ENCODE measurements at regions not wholly inside any gene's neighbourhood (a gene's known extent, or its start where the extent isn't known, plus 50 kb on each side); places are given as distances from the start of the nearest gene placed in this dataset.

- TF ChIP-seq NFYB (IDR thresholded peaks at IDR 0.05; ENCODE audit: insufficient read depth, low read depth, low read length) (no peak), MTA3 (IDR thresholded peaks at IDR 0.05; ENCODE audit: borderline replicate concordance, low read length) (no peak), YBX1 (IDR thresholded peaks at IDR 0.05) (no peak), ATF3 (IDR thresholded peaks at IDR 0.05; ENCODE audit: borderline replicate concordance, extremely low read depth, low read depth, low read length) (no peak), KLF5 (IDR thresholded peaks at IDR 0.05; ENCODE audit: partially characterized antibody) (no peak), LARP7 (IDR thresholded peaks at IDR 0.05) (no peak), ZNF207 (IDR thresholded peaks at IDR 0.05; ENCODE audit: borderline replicate concordance) (no peak), HSF1 (IDR thresholded peaks at IDR 0.05; ENCODE audit: low read depth, low read length) (no peak), MTA2 (IDR thresholded peaks at IDR 0.05; ENCODE audit: low read depth) (peak; percentile 80), TBL1XR1 (IDR thresholded peaks at IDR 0.05; ENCODE audit: low read depth, low read length) (no peak), SKIL (IDR thresholded peaks at IDR 0.05; ENCODE audit: low read depth, poor library complexity, severe bottlenecking) (no peak)
- TF ChIP-seq, protein P1, sequence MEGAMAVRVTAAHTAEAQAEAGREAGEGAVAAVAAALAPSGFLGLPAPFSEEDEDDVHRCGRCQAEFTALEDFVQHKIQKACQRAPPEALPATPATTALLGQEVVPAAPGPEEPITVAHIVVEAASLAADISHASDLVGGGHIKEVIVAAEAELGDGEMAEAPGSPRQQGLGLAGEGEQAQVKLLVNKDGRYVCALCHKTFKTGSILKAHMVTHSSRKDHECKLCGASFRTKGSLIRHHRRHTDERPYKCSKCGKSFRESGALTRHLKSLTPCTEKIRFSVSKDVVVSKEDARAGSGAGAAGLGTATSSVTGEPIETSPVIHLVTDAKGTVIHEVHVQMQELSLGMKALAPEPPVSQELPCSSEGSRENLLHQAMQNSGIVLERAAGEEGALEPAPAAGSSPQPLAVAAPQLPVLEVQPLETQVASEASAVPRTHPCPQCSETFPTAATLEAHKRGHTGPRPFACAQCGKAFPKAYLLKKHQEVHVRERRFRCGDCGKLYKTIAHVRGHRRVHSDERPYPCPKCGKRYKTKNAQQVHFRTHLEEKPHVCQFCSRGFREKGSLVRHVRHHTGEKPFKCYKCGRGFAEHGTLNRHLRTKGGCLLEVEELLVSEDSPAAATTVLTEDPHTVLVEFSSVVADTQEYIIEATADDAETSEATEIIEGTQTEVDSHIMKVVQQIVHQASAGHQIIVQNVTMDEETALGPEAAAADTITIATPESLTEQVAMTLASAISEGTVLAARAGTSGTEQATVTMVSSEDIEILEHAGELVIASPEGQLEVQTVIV (IDR thresholded peaks at IDR 0.05; ENCODE audit: borderline replicate concordance, partially characterized antibody), result no peak
- TF ChIP-seq, protein P2, sequence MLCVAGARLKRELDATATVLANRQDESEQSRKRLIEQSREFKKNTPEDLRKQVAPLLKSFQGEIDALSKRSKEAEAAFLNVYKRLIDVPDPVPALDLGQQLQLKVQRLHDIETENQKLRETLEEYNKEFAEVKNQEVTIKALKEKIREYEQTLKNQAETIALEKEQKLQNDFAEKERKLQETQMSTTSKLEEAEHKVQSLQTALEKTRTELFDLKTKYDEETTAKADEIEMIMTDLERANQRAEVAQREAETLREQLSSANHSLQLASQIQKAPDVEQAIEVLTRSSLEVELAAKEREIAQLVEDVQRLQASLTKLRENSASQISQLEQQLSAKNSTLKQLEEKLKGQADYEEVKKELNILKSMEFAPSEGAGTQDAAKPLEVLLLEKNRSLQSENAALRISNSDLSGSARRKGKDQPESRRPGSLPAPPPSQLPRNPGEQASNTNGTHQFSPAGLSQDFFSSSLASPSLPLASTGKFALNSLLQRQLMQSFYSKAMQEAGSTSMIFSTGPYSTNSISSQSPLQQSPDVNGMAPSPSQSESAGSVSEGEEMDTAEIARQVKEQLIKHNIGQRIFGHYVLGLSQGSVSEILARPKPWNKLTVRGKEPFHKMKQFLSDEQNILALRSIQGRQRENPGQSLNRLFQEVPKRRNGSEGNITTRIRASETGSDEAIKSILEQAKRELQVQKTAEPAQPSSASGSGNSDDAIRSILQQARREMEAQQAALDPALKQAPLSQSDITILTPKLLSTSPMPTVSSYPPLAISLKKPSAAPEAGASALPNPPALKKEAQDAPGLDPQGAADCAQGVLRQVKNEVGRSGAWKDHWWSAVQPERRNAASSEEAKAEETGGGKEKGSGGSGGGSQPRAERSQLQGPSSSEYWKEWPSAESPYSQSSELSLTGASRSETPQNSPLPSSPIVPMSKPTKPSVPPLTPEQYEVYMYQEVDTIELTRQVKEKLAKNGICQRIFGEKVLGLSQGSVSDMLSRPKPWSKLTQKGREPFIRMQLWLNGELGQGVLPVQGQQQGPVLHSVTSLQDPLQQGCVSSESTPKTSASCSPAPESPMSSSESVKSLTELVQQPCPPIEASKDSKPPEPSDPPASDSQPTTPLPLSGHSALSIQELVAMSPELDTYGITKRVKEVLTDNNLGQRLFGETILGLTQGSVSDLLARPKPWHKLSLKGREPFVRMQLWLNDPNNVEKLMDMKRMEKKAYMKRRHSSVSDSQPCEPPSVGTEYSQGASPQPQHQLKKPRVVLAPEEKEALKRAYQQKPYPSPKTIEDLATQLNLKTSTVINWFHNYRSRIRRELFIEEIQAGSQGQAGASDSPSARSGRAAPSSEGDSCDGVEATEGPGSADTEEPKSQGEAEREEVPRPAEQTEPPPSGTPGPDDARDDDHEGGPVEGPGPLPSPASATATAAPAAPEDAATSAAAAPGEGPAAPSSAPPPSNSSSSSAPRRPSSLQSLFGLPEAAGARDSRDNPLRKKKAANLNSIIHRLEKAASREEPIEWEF (IDR thresholded peaks at IDR 0.05; ENCODE audit: insufficient replicate concordance, low read depth, low read length), result no peak
- TF ChIP-seq, protein P3, sequence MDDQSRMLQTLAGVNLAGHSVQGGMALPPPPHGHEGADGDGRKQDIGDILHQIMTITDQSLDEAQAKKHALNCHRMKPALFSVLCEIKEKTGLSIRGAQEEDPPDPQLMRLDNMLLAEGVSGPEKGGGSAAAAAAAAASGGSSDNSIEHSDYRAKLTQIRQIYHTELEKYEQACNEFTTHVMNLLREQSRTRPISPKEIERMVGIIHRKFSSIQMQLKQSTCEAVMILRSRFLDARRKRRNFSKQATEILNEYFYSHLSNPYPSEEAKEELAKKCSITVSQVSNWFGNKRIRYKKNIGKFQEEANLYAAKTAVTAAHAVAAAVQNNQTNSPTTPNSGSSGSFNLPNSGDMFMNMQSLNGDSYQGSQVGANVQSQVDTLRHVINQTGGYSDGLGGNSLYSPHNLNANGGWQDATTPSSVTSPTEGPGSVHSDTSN (IDR thresholded peaks at IDR 0.05; ENCODE audit: insufficient replicate concordance, low read depth, low read length), result no peak
- TF ChIP-seq, protein P4, sequence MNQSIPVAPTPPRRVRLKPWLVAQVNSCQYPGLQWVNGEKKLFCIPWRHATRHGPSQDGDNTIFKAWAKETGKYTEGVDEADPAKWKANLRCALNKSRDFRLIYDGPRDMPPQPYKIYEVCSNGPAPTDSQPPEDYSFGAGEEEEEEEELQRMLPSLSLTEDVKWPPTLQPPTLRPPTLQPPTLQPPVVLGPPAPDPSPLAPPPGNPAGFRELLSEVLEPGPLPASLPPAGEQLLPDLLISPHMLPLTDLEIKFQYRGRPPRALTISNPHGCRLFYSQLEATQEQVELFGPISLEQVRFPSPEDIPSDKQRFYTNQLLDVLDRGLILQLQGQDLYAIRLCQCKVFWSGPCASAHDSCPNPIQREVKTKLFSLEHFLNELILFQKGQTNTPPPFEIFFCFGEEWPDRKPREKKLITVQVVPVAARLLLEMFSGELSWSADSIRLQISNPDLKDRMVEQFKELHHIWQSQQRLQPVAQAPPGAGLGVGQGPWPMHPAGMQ (IDR thresholded peaks at IDR 0.05; ENCODE audit: borderline replicate concordance), result no peak
Observed at GRCh38 chr2:13480057-13480456, 763.3 kb downstream of the TRIB2 start (continued).
